ENCODE measurements at regions not wholly inside any gene's neighbourhood (a gene's known extent, or its start where the extent isn't known, plus 50 kb on each side); places are given as distances from the start of the nearest gene placed in this dataset.

- Histone ChIP-seq H3K9me3 (ENCODE audit: control insufficient read depth, insufficient read depth, low read depth, low read length) (no peaks in the 10 kb centered on the region), H3K27ac (ENCODE audit: extremely low read depth, low read depth, low read length) (no peak overlapping the region), H3K4me1 (ENCODE audit: control insufficient read depth, insufficient read depth, low read length) (no peaks in the 10 kb centered on the region), H3K36me3 (ENCODE audit: control insufficient read depth in 2 of 2, insufficient read depth in 1 of 2, low read length in 2 of 2) (no peaks in the 10 kb centered on the region), H3K4me3 (ENCODE audit: low read depth, low read length) (no peak overlapping the region)
- POLR2A ChIA-PET, result no interaction called here
- no peak for TF ChIP-seq SP2 (tag by site-specific recombination; IDR thresholded peaks at IDR 0.05)
- no peak for TF ChIP-seq ZNF2 (tag by site-specific recombination; IDR thresholded peaks at IDR 0.05)
- TF ChIP-seq, protein P1, sequence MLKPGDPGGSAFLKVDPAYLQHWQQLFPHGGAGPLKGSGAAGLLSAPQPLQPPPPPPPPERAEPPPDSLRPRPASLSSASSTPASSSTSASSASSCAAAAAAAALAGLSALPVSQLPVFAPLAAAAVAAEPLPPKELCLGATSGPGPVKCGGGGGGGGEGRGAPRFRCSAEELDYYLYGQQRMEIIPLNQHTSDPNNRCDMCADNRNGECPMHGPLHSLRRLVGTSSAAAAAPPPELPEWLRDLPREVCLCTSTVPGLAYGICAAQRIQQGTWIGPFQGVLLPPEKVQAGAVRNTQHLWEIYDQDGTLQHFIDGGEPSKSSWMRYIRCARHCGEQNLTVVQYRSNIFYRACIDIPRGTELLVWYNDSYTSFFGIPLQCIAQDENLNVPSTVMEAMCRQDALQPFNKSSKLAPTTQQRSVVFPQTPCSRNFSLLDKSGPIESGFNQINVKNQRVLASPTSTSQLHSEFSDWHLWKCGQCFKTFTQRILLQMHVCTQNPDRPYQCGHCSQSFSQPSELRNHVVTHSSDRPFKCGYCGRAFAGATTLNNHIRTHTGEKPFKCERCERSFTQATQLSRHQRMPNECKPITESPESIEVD (tag by site-specific recombination; IDR thresholded peaks at IDR 0.05), result no peak
- TF ChIP-seq BCL11A (tag by site-specific recombination; IDR thresholded peaks at IDR 0.05; ENCODE audit: low read depth), result no peak
- TF ChIP-seq ZNF830 (tag by site-specific recombination; IDR thresholded peaks at IDR 0.05; ENCODE audit: low read depth), result no peak
- TF ChIP-seq BCL11B (tag by site-specific recombination; IDR thresholded peaks at IDR 0.05; ENCODE audit: low read depth), result no peak
- TF ChIP-seq ZBTB44 (tag by site-specific recombination; IDR thresholded peaks at IDR 0.05), result no peak
- TF ChIP-seq ZBTB7A (tag by site-specific recombination; IDR thresholded peaks at IDR 0.05; ENCODE audit: low read depth), result no peak
- no peak for TF ChIP-seq ZNF837 (tag by site-specific recombination; IDR thresholded peaks at IDR 0.05)
- CTCF ChIA-PET, result no interaction called here
Observed at GRCh38 chr7:9752033-9752432, 1221.6 kb upstream of the PHF14 start.

GRCh38 chr7:9761224-9761623, 1212.4 kb upstream of the PHF14 start:
- Histone ChIP-seq H3K4me1 (ENCODE audit: control insufficient read depth, insufficient read depth, low read length) (no peaks in the 10 kb centered on the region), H3K27ac (ENCODE audit: extremely low read depth, low read depth, low read length) (no peak overlapping the region), H3K9me3 (ENCODE audit: control insufficient read depth, insufficient read depth, low read depth, low read length) (no peaks in the 10 kb centered on the region), H3K4me3 (ENCODE audit: low read depth, low read length) (no peak overlapping the region), H3K36me3 (ENCODE audit: control insufficient read depth in 2 of 2, insufficient read depth in 1 of 2, low read length in 2 of 2) (no peaks in the 10 kb centered on the region)
- ChIA-PET POLR2A (no interaction called here), CTCF (no interaction called here)
- TF ChIP-seq ZNF664 (tag by site-specific recombination; IDR thresholded peaks at IDR 0.05) (no peak), ZNF521 (tag by site-specific recombination; IDR thresholded peaks at IDR 0.05) (no peak), ZNF580 (tag by site-specific recombination; IDR thresholded peaks at IDR 0.05) (no peak), ZNF398 (tag by site-specific recombination; IDR thresholded peaks at IDR 0.05) (no peak), ZNF830 (tag by site-specific recombination; IDR thresholded peaks at IDR 0.05; ENCODE audit: low read depth) (no peak), ZNF658 (tag by site-specific recombination; IDR thresholded peaks at IDR 0.05) (no peak), ZNF146 (tag by site-specific recombination; IDR thresholded peaks at IDR 0.05) (no peak), ZNF140 (tag by site-specific recombination; IDR thresholded peaks at IDR 0.05) (no peak), ZNF175 (tag by site-specific recombination; IDR thresholded peaks at IDR 0.05) (no peak), ZNF785 (tag by site-specific recombination; IDR thresholded peaks at IDR 0.05) (no peak), SETDB1 (IDR thresholded peaks at IDR 0.05; ENCODE audit: insufficient read length, low read length) (no peak), SP2 (tag by site-specific recombination; IDR thresholded peaks at IDR 0.05) (no peak), GLIS1 (tag by site-specific recombination; IDR thresholded peaks at IDR 0.05) (no peak), PRDM1 (tag by site-specific recombination; IDR thresholded peaks at IDR 0.05) (no peak), ZNF133 (tag by site-specific recombination; IDR thresholded peaks at IDR 0.05) (no peak), IKZF3 (tag by site-specific recombination; IDR thresholded peaks at IDR 0.05) (no peak), ZFP41 (tag by site-specific recombination; IDR thresholded peaks at IDR 0.05; ENCODE audit: borderline replicate concordance) (no peak), ZNF114 (tag by site-specific recombination; IDR thresholded peaks at IDR 0.05) (no peak), ZNF76 (tag by site-specific recombination; IDR thresholded peaks at IDR 0.05; ENCODE audit: borderline replicate concordance, low read depth) (no peak), ZNF776 (tag by site-specific recombination; IDR thresholded peaks at IDR 0.05; ENCODE audit: borderline replicate concordance) (no peak)

Measured in HEK293 (cell line).